PC-9 (cell line): ENCODE measurements at regions not wholly inside any gene's neighbourhood (a gene's known extent, or its start where the extent isn't known, plus 50 kb on each side); places are given as distances from the start of the nearest gene placed in this dataset.

ENCODE experiments used
- BruUV-seq: library from RNA; stranded (reverse); fragments of 400-500 nt; replicated peaks from 2 replicates; lab custom pipeline; 2021; lab: Mats Ljungman, UMichigan
- CTCF ChIA-PET: fragments of 300-600 bp; sonication (Branson Sonifier 250); formaldehyde crosslinking; loops from one replicate; lab custom pipeline; 2022; ENCODE audit warnings: antibody characterized with exemption; lab: Charles Lee
- POLR2A ChIA-PET: fragments of 300-600 bp; sonication (Branson Sonifier 250); formaldehyde crosslinking; loops from one replicate; lab custom pipeline; 2022; ENCODE audit warnings: antibody characterized with exemption; ENCODE audit not compliant: unreplicated experiment; lab: Charles Lee
- DNase-seq, 2 experiments: peaks; one replicate each; pipeline versions ENCODE4 v3.0.0 to v3.0.0-alpha.2; 2015 to 2022; ENCODE audit warnings: mixed read lengths in 1 of 2
- H2AFZ ChIP-seq: fragments of 200-600 bp; sonication (generic); 2 replicates; pipeline ENCODE4 v1.8.1; 2017; ENCODE audit warnings: antibody characterized with exemption
- H3F3A ChIP-seq: fragments of 200-600 bp; sonication (generic); 2 replicates; pipeline ENCODE4 v1.8.1; 2017; ENCODE audit warnings: antibody characterized with exemption, mild to moderate bottlenecking, low read depth; ENCODE audit not compliant: insufficient read depth
- H3K27ac ChIP-seq: fragments of 200-600 bp; sonication (generic); 2 replicates; pipeline ENCODE4 v1.6.1; 2016; ENCODE audit warnings: mixed run types
- H3K27me3 ChIP-seq: fragments of 200-600 bp; sonication (generic); 2 replicates; pipeline ENCODE4 v1.6.1; 2016; ENCODE audit warnings: low read depth, mixed run types; ENCODE audit not compliant: insufficient read depth
- H3K36me3 ChIP-seq: fragments of 200-600 bp; sonication (generic); 2 replicates; pipeline ENCODE4 v1.6.1; 2016; ENCODE audit warnings: low read depth, mixed run types
- H3K4me1 ChIP-seq: fragments of 200-600 bp; sonication (generic); replicated peaks from 2 replicates; pipeline ENCODE4 v1.6.1; 2016; ENCODE audit warnings: mixed run types; ENCODE audit not compliant: insufficient read depth
- H3K4me2 ChIP-seq: fragments of 200-600 bp; sonication (generic); 2 replicates; pipeline ENCODE4 v1.6.1; 2017; ENCODE audit warnings: mixed run types
- H3K4me3 ChIP-seq: fragments of 200-600 bp; sonication (generic); 2 replicates; pipeline ENCODE4 v1.6.1; 2016; ENCODE audit warnings: mixed run types
- H3K79me2 ChIP-seq: fragments of 200-600 bp; sonication (generic); 2 replicates; pipeline ENCODE4 v1.6.1; 2017; ENCODE audit warnings: low read depth, mixed run types
- H3K9me2 ChIP-seq: fragments of 200-600 bp; sonication (generic); 2 replicates; pipeline ENCODE4 v1.8.1; 2017; ENCODE audit warnings: mild to moderate bottlenecking; ENCODE audit not compliant: insufficient read depth
- H3K9me3 ChIP-seq: fragments of 200-600 bp; sonication (generic); 2 replicates; pipeline ENCODE4 v1.8.1; 2016; ENCODE audit warnings: low read depth; ENCODE audit not compliant: insufficient read depth
- H4K20me1 ChIP-seq: fragments of 200-600 bp; sonication (generic); 2 replicates; pipeline ENCODE4 v1.8.1; 2017; ENCODE audit not compliant: insufficient read depth
- CTCF ChIP-seq: fragments of 200-600 bp; sonication (generic); conservative IDR thresholded peaks from 2 replicates; pipeline ENCODE4 v1.6.1; 2017; ENCODE audit warnings: mixed run types, antibody characterized with exemption, mild to moderate bottlenecking, moderate library complexity
- EZH2 ChIP-seq: fragments of 200-600 bp; sonication (generic); IDR thresholded peaks from 2 replicates; pipeline ENCODE4 v1.8.0; 2017; ENCODE audit warnings: antibody characterized with exemption, low read depth
- intact Hi-C: fragments of 100-400 bp; cut with micrococcal nuclease; formaldehyde crosslinking; loops from one replicate; pipeline ENCODE4 v1.10.0; 2022; ENCODE audit not compliant: unreplicated experiment

GRCh38 chr3:180116658-180117057 lies 79.9 kb upstream of the PEX5L start:
- BruUV-seq: no TSS peak
- Histone ChIP-seq H3K9me2 (no peaks in the 10 kb centered on the region), H3K4me3 (no peak overlapping the region), H2AFZ (no peak overlapping the region), H3K27me3 (no peaks in the 10 kb centered on the region), H3K9me3 (no peaks in the 10 kb centered on the region), H3K4me1 (no peaks in the 10 kb centered on the region), H3F3A (no peaks in the 10 kb centered on the region), H3K79me2 (no peaks in the 10 kb centered on the region), H3K36me3 (no peaks in the 10 kb centered on the region), H3K27ac (no peak overlapping the region), H3K4me2 (no peak overlapping the region), H4K20me1 (no peaks in the 10 kb centered on the region)
- TF ChIP-seq EZH2: no peak
- no peak for TF ChIP-seq CTCF
- DNase-seq: peak in 1 of 2 experiments; percentile 4
- intact Hi-C loops: no loop called here
- CTCF ChIA-PET: interaction anchor here (0.6 kb wide), 1 partner anchor 580 kb away, joined by 4 read pairs; no protein-coding TSS in a partner anchor
- POLR2A ChIA-PET: no interaction called here

GRCh38 chr3:180117381-180118163 lies 80.8 kb upstream of the PEX5L start:
- Histone ChIP-seq H3K9me2 (no peaks in the 10 kb centered on the region), H3K4me2 (no peak overlapping the region), H3K4me1 (no peaks in the 10 kb centered on the region), H4K20me1 (no peaks in the 10 kb centered on the region), H2AFZ (no peak overlapping the region), H3K9me3 (no peaks in the 10 kb centered on the region), H3F3A (no peaks in the 10 kb centered on the region), H3K36me3 (no peaks in the 10 kb centered on the region), H3K4me3 (no peak overlapping the region), H3K27ac (no peak overlapping the region), H3K79me2 (no peaks in the 10 kb centered on the region), H3K27me3 (no peaks in the 10 kb centered on the region)
- ChIA-PET POLR2A (no interaction called here), CTCF (interaction anchor here (0.6 kb wide), 1 partner anchor 579 kb away, joined by 4 read pairs; no protein-coding TSS in a partner anchor)
- DNase-seq: no peak
- intact Hi-C loops: no loop called here
- no peak for TF ChIP-seq CTCF
- TF ChIP-seq EZH2: no peak
- BruUV-seq: no TSS peak

GRCh38 chr3:180119567-180119966 lies 82.8 kb upstream of the PEX5L start:
- Histone ChIP-seq H3K36me3 (no peaks in the 10 kb centered on the region), H2AFZ (no peak overlapping the region), H3K27ac (no peak overlapping the region), H3K27me3 (no peaks in the 10 kb centered on the region), H3K79me2 (no peaks in the 10 kb centered on the region), H4K20me1 (no peaks in the 10 kb centered on the region), H3K4me2 (no peak overlapping the region), H3K9me2 (no peaks in the 10 kb centered on the region), H3F3A (no peaks in the 10 kb centered on the region), H3K4me3 (no peak overlapping the region), H3K4me1 (no peaks in the 10 kb centered on the region), H3K9me3 (0 out of 2 replicates have a peak, but pooled peaks cover 2% of the 10 kb centered on the region)
- TF ChIP-seq EZH2 (no peak), CTCF (no peak)
- intact Hi-C loops: no loop called here
- BruUV-seq: no TSS peak
- ChIA-PET CTCF (no interaction called here), POLR2A (no interaction called here)
- peak in 1 of 2 experiments; percentile 35 for DNase-seq
